NCI-H1436 treated with DMSO at 0.1 percent for 48 hours (cell line): ENCODE measurements at regions not wholly inside any gene's neighbourhood (a gene's known extent, or its start where the extent isn't known, plus 50 kb on each side); places are given as distances from the start of the nearest gene placed in this dataset.

Experiments used
- DNase-seq: peaks from one replicate; lab custom pipeline; 2025; lab: John Stamatoyannopoulos, UW

DNA sequence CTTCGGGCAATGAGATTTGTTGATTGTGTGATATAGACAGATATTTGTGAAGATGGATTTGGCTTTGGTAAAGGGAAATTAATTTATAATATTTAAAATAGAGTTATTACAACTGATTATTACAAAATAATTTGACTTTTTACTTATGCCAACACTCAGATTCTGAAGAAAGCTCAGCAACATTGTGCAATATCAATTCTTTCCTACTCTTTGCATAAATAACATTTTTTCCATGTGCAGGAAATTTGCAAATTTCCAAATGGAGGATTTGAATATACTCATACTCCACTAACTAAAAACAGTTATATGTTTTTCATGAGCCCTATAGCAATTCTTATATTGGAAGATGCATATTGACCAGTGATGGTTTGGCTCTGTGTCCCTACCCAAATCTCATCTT, 676.4 kb upstream of the ADAMTS5 start:
- no peak for DNase-seq

DNA sequence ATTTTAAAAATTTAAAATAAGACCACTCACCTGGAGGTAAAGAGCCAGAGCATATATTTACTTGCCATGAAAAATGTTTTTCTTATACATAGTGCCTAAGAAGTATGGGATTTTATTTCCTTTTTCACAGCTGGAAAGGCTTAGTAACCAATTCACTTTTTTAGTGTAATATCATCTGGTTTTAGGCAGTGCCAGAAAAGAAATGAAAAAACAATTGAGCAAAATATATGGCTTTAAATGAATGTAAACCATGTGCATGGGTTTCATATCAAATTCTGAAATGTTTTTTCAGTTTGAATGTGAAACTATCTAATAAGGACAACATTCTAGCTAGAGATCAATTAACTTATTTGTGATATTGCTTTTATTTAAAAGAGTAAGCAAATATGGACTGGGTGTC, 672.4 kb upstream of the ADAMTS5 start:
- DNase-seq, result no peak

DNA sequence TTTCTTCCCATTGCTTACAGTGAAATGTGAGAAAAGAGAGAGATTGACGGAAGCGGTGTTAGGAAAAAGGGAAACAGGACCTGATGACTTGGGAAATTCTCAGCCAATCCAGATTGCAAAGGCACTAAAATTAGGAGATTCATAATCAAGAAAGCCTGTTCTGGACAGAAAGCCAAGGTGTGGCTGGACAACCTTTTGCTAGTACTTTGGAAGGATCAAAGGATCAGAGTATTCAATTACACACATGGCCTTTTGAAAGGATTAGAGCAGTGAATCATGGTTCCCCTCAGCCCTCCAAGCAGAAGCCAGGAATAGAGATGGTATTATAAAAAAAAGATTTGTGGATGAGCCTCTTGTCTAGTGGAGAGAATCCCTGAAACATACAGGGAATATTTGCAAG, 669.8 kb upstream of the ADAMTS5 start:
- DNase-seq, result no peak

DNA sequence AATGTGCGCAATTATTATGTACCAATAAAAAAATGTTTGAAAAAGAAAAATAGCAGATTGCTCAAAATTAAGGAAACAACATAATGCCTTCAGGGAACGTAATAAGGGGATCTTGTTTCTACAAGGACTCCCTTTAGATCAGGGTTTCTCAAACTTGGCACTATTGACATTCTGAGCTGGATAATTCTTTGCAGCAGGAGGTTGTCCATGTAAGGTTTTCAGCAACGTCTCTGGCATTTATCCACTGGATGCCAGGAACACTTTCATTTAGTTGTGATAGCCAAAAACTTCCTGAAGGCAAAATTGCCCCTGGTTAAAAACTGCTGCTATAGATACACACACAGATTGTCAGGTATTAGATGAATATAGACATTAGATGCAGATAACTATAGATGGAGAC, 666.7 kb upstream of the ADAMTS5 start:
- DNase-seq, result no peak

DNA sequence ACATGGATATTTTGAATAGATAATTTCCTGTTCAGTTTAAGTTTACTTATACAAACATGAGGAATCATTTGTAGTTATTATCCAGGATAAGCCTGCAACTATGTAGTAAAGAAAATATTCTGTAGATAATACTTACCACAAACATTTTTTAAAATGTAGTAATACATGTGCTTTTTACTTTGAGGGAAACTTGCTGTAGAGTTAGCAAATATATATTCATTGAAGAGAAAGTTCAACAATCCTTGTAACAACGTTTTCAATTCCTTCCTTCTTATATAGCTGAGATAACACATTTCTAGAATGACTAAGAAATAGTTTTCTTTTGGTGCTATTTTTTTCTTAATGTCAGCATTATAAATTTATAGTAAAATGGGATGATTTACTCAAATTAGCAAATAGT, 664.6 kb upstream of the ADAMTS5 start:
- DNase-seq, result no peak

DNA sequence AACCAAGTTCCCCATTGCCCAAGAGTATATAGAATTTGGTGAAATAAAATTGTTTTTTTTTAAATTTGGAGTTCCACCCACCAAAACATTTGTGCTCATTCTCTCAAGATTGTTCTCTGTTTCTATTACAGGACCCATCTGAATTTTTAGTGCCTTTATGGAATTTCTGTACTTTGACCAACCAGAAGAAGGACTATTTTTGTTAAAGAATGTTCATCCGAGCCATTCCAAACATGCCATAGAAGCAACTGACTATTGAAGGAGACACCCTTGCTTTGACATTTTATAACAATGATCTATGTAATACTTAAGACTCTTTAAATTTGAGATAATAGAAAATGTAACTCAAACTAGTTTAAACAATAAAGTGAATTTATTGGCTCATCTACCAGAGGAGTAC, 655.7 kb upstream of the ADAMTS5 start:
- DNase-seq, result no peak

DNA sequence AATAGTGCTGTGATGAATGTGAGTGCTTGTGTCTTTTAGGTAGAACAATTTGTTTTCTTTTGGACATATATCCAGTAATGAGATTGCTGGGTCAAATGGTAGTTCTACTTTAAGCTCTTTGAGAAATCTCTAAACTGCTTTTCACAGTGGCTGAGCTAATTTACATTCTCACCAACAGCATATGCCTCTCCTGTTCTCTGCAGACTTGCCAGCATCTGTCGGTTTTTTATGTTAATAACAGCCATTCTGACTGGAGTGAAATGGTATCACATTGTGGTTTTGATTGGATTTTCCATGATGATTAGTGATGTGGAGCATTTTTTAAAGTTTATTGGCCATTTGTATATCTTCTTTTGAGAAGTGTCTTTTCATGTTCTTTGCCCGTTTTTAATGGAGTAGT, 647.3 kb upstream of the ADAMTS5 start:
- DNase-seq, result no peak

DNA sequence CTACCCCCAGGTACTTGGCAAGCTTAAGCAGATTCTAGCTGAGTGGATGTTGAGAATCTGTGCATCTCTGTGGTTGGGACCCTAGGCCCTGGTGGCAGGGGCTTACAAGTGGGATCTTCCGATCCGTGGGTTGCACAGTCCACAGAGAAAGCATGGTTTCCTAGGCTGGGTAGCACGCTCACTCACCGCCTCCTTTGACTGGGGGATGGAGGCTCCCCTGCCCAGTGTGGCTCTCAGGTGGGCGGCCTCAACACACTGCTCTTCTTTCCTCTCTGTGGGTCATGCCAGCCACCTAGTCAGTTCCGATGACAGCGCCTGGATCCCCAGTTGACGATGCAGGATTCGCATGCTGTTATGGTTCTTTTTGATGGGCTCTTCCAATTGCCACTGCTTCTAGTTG, 639.5 kb upstream of the ADAMTS5 start:
- DNase-seq, result no peak

DNA sequence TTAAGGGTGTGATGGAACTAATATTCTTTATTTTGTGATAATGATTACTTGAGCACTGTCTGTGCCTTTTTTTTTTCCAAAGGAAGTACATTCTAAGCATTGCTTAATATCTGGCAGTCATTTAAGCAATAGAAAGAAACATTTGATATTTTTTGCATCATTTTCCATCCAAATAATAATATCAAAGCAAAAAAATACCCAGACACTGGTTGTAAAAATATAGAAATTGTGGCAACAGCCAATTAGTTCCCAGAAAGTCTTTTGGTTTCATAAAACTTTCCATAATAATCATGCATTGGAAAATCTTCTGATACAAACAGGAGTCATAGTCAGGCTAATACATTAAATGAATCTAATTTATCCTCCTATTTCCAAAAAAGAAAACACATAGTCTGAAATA, 629.3 kb upstream of the ADAMTS5 start:
- no peak for DNase-seq

DNA sequence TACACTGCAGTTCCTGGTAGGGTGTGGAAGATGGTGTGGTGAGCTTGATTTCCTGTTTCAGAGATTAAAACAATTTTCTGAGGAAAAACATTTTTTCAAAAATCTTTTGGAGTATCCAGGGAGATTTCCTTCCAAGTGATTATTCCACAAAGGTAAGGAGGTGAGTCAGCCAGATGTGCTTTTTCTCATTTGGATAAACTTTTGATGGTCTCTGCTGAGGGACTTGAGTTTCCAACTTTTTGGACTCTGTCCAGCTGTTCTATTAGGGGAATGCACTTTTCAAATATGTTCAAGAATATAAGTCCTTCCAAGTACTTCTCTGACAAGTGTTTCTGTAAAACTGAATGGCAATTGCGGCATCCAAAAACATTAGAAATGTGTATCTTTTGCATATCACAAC, 628.8 kb upstream of the ADAMTS5 start:
- DNase-seq, result no peak

DNA sequence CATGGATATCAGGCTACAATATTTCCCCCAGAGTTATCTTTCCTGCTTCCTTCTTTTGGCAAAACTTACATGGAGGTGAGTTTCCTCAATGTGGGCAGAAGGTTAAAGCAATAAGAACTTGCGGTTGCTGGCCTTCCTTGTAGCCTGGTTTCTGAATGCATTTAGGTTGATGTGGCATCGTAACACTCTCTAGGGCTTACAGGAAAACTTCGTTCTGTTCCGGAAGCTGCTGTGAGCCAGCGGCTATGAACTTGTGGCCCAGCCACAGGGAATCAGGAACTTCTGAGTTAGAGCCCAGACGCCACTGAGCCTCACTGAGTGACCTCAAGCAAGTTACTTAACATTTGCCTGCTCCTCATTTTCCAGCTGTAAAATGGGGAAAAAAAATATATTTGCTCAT, 623.4 kb upstream of the ADAMTS5 start:
- DNase-seq, result no peak

DNA sequence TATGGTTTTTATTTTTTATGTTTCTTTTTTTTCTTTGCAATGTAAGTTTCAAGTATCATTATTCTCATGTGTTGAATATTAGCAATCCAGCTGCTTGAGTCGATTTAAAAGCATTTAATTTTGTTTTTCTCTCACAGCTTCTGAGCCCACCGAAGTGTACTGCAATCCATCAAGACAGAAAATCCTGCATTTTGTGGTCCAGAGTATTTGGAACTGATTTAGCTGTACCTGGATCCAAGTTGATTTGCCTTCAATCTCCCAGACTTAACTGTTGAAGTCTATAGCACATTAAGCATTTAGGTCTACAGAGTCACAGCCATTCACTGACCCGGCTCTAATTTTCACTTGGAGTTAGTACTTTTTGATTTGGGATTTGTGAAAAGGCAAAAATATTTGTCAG, 622.9 kb upstream of the ADAMTS5 start:
- no peak for DNase-seq

DNA sequence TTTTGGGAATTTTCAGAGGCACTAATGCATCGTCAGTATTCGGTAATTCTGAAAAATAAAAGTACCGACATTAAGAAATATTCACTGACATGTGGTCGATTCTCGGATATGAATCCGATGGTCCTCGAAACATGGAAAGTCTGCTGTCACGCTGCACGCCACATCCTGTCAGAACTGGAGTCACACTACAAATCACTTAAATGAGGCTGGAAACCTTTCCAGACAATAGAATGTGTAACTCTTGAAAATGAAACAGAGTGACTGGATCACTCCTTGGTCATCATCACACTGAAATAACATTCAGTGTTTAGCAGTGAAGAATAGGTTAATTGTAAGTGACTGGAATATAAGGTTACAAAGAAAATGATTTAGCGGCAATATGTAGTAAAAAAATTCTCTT, 620.1 kb upstream of the ADAMTS5 start:
- no peak for DNase-seq

DNA sequence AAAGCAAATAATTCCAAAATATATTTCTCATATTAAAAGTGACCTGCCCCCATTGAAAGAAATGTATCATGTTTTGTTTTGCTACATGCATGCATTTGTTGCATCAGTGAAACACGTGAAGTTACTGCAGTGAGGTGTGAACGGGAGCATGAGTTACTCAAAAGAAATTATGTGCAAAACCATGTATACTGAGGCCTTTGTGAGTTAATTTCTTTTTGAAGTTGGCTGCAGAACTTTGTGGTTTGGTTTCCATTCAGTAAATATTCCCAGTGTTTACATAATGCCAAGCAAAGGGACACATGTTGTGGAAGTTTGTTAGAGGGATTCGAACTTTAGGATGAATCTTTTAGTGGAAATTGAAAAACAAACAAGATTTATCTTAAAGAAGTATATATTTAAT, 619.4 kb upstream of the ADAMTS5 start:
- DNase-seq, result no peak

DNA sequence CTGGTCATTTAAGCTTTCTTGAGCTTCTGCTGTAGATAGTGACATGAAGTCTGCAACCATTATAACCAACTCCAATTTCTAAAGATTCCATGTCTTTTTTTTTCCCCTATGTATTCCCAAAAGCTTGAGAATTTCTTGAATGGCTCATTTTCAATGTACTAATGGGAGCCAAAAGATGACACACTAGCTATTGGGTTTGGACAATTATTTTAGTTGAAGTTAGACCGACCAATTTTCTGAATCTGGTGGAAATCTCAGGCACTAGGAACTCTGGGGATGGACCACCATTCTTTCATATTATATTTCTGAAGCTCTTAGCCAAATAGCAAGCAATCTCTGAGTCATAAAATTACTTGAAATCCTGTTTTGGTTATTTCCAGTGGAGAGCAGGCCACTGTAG, 617.4 kb upstream of the ADAMTS5 start:
- DNase-seq, result no peak

DNA sequence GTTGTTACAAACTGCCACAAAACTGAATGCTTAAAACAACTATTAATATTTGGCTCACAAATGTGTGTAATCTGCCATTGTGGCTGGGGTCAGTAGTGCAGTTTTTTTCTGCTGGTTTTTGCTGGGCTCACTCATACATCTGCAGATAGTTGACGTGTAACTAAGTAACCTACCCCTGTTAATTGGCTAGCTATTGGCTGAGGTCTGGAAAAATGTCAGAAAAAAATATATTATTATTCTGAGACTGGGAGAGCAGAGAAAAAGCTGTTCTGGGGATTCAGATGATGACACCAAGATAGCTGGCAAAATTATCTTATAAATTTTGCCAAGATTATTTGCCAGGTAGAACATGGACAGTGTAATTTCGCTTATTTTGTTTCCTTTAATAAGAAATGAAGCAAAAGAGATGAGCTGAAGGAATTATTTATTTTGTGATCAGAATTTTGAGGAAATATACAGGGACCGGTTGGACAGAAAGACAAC, 616.1 kb upstream of the ADAMTS5 start:
- no peak for DNase-seq

DNA sequence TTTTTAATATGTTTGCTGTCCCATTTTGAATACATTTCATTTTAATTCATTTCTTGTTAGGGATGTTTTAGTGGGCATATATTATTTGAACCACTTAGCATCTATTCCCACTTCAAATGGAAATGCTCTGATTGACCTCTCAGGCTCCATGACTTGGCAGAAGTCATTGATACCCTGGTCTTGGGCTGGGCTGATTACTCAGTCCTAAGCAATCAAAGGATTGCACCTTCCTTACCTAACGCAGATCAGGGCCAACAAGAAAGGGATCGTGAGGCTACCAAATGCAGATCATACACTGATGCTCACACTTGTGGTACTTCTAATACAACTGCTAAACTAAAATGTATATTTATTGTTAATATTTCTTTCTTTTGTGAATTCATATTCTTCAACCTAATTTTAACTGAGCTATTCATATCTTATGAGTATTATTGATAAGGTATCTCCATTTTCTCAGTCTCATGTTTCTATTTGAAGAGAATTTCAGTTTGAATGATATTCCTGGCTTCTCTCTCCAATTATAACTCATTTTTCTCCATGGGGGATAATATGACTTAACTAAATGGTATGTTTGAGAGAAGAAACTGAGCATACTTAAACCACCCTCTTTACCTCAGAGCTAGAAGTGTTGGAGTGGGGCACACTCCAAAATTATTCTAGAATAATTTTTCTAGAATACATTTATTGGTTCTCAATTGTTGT, 615.5 kb upstream of the ADAMTS5 start:
- no peak for DNase-seq

DNA sequence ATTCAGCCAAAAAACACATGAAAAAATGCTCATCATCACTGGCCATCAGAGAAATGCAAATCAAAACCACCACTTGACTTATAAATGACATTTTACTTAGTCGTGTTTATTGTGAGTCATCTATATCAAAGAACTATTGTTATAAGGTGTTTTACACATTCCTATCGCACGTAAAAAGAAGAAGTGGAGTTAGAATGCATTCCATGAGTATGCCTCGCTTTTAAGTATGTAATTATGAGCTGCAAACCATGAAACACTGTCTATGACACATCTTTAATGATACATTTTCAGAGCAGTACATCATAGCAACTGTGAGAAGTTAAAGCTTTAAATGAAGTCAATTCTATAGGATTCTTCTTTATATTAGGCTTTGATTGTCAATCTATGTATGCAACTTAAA, 614.3 kb upstream of the ADAMTS5 start:
- no peak for DNase-seq

DNA sequence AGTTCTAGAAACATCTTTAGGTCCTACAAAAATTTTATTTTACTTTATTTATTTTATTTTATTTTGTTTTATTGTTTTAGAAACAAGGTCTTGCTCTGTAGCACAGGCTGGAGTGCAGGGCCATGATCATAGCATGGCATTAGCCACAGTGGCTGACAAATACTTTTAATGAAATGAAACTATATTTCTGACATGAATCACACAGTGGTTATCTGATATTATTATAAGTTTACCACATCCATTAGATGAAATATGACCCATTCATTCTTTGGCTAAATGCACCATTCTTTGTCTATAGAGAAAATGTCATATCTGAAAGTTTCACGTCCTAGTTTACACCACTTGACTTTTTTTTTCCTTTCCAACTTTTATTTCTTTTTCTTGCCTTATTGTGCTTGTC, 613.4 kb upstream of the ADAMTS5 start:
- DNase-seq, result no peak

DNA sequence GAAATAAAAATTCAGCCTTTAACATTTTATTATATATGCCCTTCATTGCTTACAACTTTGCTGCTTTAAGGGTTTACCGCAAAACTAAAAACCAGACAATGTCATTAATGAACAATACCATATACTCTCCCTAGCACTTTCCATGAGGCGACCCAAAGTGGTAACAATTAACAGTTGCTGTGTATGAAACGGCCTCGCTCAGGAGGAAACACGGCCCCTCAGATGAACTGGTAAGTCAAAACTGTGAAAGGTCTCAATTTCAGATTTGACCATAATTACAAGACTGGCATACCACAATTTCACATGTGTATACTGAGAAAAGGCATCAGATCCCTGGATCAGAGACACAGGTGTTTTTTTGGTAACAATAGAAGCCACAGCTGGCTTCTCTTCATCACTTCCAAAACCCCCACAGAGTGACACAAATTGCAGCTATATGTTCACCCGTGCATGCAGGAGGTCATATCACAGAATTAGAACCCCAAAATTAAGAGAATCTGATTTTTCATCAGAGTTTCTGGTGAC, 611.9 kb upstream of the ADAMTS5 start:
- no peak for DNase-seq

DNA sequence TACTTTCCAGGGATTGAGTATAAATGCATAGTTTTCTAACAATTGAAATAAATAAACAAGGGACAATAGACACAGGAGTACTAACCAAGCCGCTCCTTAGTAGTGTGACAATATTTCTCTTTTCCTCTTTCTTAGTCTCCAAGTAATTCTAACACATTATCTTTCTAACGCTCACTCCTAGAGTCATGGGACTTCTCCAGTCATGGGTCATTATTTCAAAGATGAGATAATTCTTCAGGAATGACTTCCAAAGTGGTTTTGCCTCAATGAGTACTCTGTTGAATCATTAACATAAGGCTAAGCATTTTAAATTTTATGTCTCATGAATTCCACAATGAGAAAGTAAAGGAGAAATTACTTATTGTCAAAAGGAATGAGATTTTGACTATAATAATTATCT, 605.8 kb upstream of the ADAMTS5 start:
- no peak for DNase-seq

DNA sequence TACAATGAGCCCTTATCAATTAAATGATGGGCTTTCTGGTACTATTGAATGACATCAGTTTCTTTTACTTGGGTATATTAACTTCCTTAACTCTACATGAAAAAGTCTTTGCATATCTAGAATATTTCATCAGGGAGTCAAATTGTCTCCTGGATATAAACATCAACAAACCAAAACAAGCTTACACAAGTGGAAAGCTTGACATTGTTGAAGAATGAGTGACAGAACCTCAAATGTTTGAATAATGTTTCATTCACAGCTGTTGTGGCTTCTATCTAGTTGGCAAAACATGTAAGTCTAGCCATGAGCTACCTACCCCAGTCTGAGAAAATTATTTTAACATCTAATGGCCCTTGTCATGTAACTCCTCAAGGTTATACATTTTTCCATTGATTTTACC, 604.8 kb upstream of the ADAMTS5 start:
- no peak for DNase-seq

DNA sequence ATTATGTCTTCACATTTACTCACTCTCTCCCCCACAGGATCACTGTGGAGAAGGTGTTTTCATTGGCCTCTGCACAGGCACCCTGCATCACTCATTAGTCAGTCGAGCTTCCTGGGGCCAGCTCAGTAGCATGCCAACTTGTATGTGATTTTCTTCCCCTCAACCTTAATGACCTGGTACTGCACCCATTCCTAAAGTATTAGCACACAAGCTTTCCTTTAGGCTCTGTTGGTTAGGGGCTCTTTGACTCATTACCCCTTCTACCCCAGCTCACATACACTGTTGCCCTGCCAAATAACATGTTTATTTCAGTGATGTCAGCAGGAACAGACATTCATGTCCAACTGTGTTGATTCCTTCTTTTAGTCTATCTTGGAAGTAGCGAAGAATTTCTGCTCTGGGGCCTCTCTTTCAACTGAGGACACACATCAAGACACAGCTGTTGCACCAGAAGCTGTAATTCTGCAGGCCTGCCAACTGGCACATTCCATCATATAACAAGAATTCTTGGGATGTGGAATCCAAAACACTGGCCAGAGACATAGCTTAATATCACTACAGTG, 603.5 kb upstream of the ADAMTS5 start:
- no peak for DNase-seq

DNA sequence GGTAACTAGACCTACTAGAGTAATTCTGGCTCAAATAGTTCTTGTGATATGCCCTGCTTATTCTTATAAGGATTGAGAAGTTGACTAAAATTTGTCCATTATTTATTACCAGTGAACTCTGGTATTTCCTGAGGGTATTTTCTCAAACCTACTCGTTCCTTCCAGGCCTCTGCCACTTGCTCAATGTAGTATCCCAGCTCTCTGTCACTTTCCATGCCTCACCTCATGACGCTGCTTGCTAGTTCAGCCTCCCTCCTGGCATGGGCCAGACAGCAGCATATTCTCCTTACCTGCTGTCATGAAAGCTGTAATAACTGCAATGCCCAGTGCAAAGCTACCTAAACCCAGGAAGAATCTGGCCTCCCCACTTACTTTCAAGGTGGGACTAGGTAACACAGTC, 602.9 kb upstream of the ADAMTS5 start:
- DNase-seq, result no peak
